HEK293 (cell line): ENCODE measurements at regions not wholly inside any gene's neighbourhood (a gene's known extent, or its start where the extent isn't known, plus 50 kb on each side); places are given as distances from the start of the nearest gene placed in this dataset.

ENCODE experiments used
- GLI4 ChIP-seq: fragments of 450-650 bp; formaldehyde crosslinking; IDR thresholded peaks from 2 replicates; pipeline ENCODE4 v1.5.1; 2016; ENCODE audit warnings: missing biosample characterization, missing genetic modification characterization
- HOXA7 ChIP-seq: sonication (generic); formaldehyde crosslinking; IDR thresholded peaks from 2 replicates; pipeline ENCODE4 v1.8.1; 2022; ENCODE audit warnings: missing genetic modification reagents, borderline replicate concordance
- KLF7 ChIP-seq: fragments of 450-650 bp; formaldehyde crosslinking; IDR thresholded peaks from 2 replicates; pipeline ENCODE4 v1.5.1; 2016; ENCODE audit warnings: missing biosample characterization, missing genetic modification characterization, borderline replicate concordance
- MEIS1 ChIP-seq: sonication (generic); formaldehyde crosslinking; IDR thresholded peaks from 2 replicates; pipeline ENCODE4 v1.8.1; 2022; ENCODE audit warnings: missing genetic modification reagents, mild to moderate bottlenecking, borderline replicate concordance
- SP3 ChIP-seq: fragments of 450-650 bp; formaldehyde crosslinking; IDR thresholded peaks from 2 replicates; pipeline ENCODE4 v1.5.1; 2016; ENCODE audit warnings: missing biosample characterization, missing genetic modification characterization
- TRIM28 ChIP-seq: IDR thresholded peaks from 2 replicates; pipeline ENCODE4 v1.6.1; 2011; ENCODE audit warnings: low read length, control low read depth, borderline replicate concordance
- TSHZ1 ChIP-seq: fragments of 450-650 bp; formaldehyde crosslinking; IDR thresholded peaks from 2 replicates; pipeline ENCODE4 v1.5.1; 2016; ENCODE audit warnings: missing biosample characterization, missing genetic modification characterization, borderline replicate concordance
- ZBTB17 ChIP-seq: fragments of 450-650 bp; formaldehyde crosslinking; IDR thresholded peaks from 2 replicates; pipeline ENCODE4 v1.5.1; 2016; ENCODE audit warnings: missing biosample characterization, missing genetic modification characterization
- ZBTB48 ChIP-seq: fragments of 450-650 bp; formaldehyde crosslinking; IDR thresholded peaks from 2 replicates; pipeline ENCODE4 v1.5.1; 2016; ENCODE audit warnings: missing biosample characterization, missing genetic modification characterization
- ZBTB6 ChIP-seq: fragments of 450-650 bp; formaldehyde crosslinking; IDR thresholded peaks from 2 replicates; pipeline ENCODE4 v1.5.1; 2017; ENCODE audit warnings: missing biosample characterization, missing genetic modification characterization
- ZNF138 ChIP-seq: fragments of 450-650 bp; formaldehyde crosslinking; IDR thresholded peaks from 2 replicates; pipeline ENCODE4 v1.5.1; 2016; ENCODE audit warnings: missing biosample characterization, missing genetic modification characterization, borderline replicate concordance
- ZNF174 ChIP-seq: fragments of 450-650 bp; formaldehyde crosslinking; IDR thresholded peaks from 2 replicates; pipeline ENCODE4 v1.5.0; 2017; ENCODE audit warnings: missing biosample characterization, mild to moderate bottlenecking, missing genetic modification characterization
- ZNF23 ChIP-seq: fragments of 450-650 bp; formaldehyde crosslinking; IDR thresholded peaks from 2 replicates; pipeline ENCODE4 v1.5.1; 2016; ENCODE audit warnings: missing biosample characterization, missing genetic modification characterization, borderline replicate concordance
- ZNF324 ChIP-seq: fragments of 450-650 bp; formaldehyde crosslinking; IDR thresholded peaks from 2 replicates; pipeline ENCODE4 v1.5.1; 2016; ENCODE audit warnings: missing biosample characterization, missing genetic modification characterization
- ZNF335 ChIP-seq: fragments of 450-650 bp; formaldehyde crosslinking; conservative IDR thresholded peaks from 2 replicates; pipeline ENCODE4 v1.5.1; 2016; ENCODE audit warnings: missing biosample characterization, missing genetic modification characterization
- ZNF423 ChIP-seq: fragments of 450-650 bp; formaldehyde crosslinking; IDR thresholded peaks from 2 replicates; pipeline ENCODE4 v1.5.1; 2016; ENCODE audit warnings: missing biosample characterization, missing genetic modification characterization
- ZNF488 ChIP-seq: fragments of 450-650 bp; formaldehyde crosslinking; IDR thresholded peaks from 2 replicates; pipeline ENCODE4 v1.5.1; 2016; ENCODE audit warnings: missing biosample characterization, missing genetic modification characterization
- ZNF623 ChIP-seq: fragments of 450-650 bp; formaldehyde crosslinking; IDR thresholded peaks from 2 replicates; pipeline ENCODE4 v1.5.1; 2016; ENCODE audit warnings: missing biosample characterization, missing genetic modification characterization
- ZNF660 ChIP-seq: fragments of 450-650 bp; IDR thresholded peaks from 2 replicates; pipeline ENCODE4 v1.5.1; 2018; ENCODE audit warnings: missing biosample characterization, mild to moderate bottlenecking, missing genetic modification characterization
- ZNF670 ChIP-seq: fragments of 450-650 bp; formaldehyde crosslinking; IDR thresholded peaks from 2 replicates; pipeline ENCODE4 v1.5.1; 2016; ENCODE audit warnings: missing biosample characterization, missing genetic modification characterization, low read depth
- ZNF701 ChIP-seq: fragments of 450-650 bp; formaldehyde crosslinking; IDR thresholded peaks from 2 replicates; pipeline ENCODE4 v1.5.1; 2016; ENCODE audit warnings: missing biosample characterization, missing genetic modification characterization
- ZNF768 ChIP-seq: fragments of 450-650 bp; formaldehyde crosslinking; IDR thresholded peaks from 2 replicates; pipeline ENCODE4 v1.5.1; 2018; ENCODE audit warnings: missing biosample characterization, mild to moderate bottlenecking, missing genetic modification characterization
- ZNF792 ChIP-seq: fragments of 450-650 bp; formaldehyde crosslinking; IDR thresholded peaks from 2 replicates; pipeline ENCODE4 v1.5.1; 2016; ENCODE audit warnings: missing biosample characterization, missing genetic modification characterization
- TF ChIP-seq, protein P1 (sequence below): fragments of 450-650 bp; formaldehyde crosslinking; IDR thresholded peaks from 2 replicates; pipeline ENCODE4 v1.5.1; 2017; ENCODE audit warnings: missing biosample characterization, missing genetic modification characterization
- TF ChIP-seq, protein P2 (sequence below): IDR thresholded peaks from 2 replicates; pipeline ENCODE4 v1.6.1; 2011; ENCODE audit warnings: mild to moderate bottlenecking, low read depth, low read length, borderline replicate concordance
- TF ChIP-seq, protein P3 (sequence below): fragments of 450-650 bp; formaldehyde crosslinking; IDR thresholded peaks from 2 replicates; pipeline ENCODE4 v1.5.1; 2016; ENCODE audit warnings: missing biosample characterization, missing genetic modification characterization
- TF ChIP-seq, protein P4 (sequence below): fragments of 450-650 bp; formaldehyde crosslinking; IDR thresholded peaks from 2 replicates; pipeline ENCODE4 v1.5.1; 2016; ENCODE audit warnings: missing biosample characterization, missing genetic modification characterization, low read depth
- TF ChIP-seq, protein P5 (sequence below): fragments of 450-650 bp; formaldehyde crosslinking; IDR thresholded peaks from 2 replicates; pipeline ENCODE4 v1.5.1; 2016; ENCODE audit warnings: missing biosample characterization, missing genetic modification characterization

GRCh38 chr20:4603724-4604123 lies 82.5 kb upstream of the PRNP start (continued):
- TF ChIP-seq TSHZ1 (tag by site-specific recombination) (0 out of 2 replicates have a peak, but pooled peaks have one; percentile 51), HOXA7 (CRISPR knock-in tag) (no peak), ZNF768 (no peak), ZBTB48 (tag by site-specific recombination) (no peak), ZNF174 (tag by site-specific recombination) (no peak), ZNF670 (tag by site-specific recombination) (no peak), KLF7 (tag by site-specific recombination) (no peak), GLI4 (no peak), ZNF660 (tag by site-specific recombination) (no peak), TRIM28 (no peak), ZNF423 (no peak), ZNF138 (no peak), ZNF488 (tag by site-specific recombination) (no peak), ZBTB6 (tag by site-specific recombination) (no peak), MEIS1 (CRISPR knock-in tag) (no peak), ZBTB17 (peak; percentile 62), ZNF623 (tag by site-specific recombination) (no peak), ZNF23 (tag by site-specific recombination) (no peak), ZNF324 (tag by site-specific recombination) (no peak), SP3 (tag by site-specific recombination) (no peak), ZNF792 (tag by site-specific recombination) (no peak), ZNF335 (tag by site-specific recombination) (no peak; the same call in 1 of the 2 replicates), ZNF701 (no peak)
- TF ChIP-seq, protein P1, sequence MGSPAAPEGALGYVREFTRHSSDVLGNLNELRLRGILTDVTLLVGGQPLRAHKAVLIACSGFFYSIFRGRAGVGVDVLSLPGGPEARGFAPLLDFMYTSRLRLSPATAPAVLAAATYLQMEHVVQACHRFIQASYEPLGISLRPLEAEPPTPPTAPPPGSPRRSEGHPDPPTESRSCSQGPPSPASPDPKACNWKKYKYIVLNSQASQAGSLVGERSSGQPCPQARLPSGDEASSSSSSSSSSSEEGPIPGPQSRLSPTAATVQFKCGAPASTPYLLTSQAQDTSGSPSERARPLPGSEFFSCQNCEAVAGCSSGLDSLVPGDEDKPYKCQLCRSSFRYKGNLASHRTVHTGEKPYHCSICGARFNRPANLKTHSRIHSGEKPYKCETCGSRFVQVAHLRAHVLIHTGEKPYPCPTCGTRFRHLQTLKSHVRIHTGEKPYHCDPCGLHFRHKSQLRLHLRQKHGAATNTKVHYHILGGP = no peak
- TF ChIP-seq, protein P2, sequence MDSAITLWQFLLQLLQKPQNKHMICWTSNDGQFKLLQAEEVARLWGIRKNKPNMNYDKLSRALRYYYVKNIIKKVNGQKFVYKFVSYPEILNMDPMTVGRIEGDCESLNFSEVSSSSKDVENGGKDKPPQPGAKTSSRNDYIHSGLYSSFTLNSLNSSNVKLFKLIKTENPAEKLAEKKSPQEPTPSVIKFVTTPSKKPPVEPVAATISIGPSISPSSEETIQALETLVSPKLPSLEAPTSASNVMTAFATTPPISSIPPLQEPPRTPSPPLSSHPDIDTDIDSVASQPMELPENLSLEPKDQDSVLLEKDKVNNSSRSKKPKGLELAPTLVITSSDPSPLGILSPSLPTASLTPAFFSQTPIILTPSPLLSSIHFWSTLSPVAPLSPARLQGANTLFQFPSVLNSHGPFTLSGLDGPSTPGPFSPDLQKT = no peak
- TF ChIP-seq, protein P3, sequence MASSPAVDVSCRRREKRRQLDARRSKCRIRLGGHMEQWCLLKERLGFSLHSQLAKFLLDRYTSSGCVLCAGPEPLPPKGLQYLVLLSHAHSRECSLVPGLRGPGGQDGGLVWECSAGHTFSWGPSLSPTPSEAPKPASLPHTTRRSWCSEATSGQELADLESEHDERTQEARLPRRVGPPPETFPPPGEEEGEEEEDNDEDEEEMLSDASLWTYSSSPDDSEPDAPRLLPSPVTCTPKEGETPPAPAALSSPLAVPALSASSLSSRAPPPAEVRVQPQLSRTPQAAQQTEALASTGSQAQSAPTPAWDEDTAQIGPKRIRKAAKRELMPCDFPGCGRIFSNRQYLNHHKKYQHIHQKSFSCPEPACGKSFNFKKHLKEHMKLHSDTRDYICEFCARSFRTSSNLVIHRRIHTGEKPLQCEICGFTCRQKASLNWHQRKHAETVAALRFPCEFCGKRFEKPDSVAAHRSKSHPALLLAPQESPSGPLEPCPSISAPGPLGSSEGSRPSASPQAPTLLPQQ (tag by site-specific recombination) = 0 out of 2 replicates have a peak, but pooled peaks have one; percentile 14
- TF ChIP-seq, protein P4, sequence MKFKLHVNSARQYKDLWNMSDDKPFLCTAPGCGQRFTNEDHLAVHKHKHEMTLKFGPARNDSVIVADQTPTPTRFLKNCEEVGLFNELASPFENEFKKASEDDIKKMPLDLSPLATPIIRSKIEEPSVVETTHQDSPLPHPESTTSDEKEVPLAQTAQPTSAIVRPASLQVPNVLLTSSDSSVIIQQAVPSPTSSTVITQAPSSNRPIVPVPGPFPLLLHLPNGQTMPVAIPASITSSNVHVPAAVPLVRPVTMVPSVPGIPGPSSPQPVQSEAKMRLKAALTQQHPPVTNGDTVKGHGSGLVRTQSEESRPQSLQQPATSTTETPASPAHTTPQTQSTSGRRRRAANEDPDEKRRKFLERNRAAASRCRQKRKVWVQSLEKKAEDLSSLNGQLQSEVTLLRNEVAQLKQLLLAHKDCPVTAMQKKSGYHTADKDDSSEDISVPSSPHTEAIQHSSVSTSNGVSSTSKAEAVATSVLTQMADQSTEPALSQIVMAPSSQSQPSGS (tag by site-specific recombination) = no peak
- TF ChIP-seq, protein P5, sequence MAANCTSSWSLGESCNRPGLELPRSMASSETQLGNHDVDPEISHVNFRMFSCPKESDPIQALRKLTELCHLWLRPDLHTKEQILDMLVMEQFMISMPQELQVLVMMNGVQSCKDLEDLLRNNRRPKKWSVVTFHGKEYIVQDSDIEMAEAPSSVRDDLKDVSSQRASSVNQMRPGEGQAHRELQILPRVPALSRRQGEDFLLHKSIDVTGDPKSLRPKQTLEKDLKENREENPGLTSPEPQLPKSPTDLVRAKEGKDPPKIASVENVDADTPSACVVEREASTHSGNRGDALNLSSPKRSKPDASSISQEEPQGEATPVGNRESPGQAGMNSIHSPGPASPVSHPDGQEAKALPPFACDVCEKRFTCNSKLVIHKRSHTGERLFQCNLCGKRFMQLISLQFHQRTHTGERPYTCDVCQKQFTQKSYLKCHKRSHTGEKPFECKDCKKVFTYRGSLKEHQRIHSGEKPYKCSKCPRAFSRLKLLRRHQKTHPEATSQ (tag by site-specific recombination) = no peak
